D341Med (cell line): ENCODE measurements at regions not wholly inside any gene's neighbourhood (a gene's known extent, or its start where the extent isn't known, plus 50 kb on each side); places are given as distances from the start of the nearest gene placed in this dataset.
"Not testable (repeated sequence)": the region's sequence is repeated elsewhere in the genome, so short reads cannot be mapped to it uniquely, and the experiment has no call there.

Source experiments
- DNase-seq: peaks from one replicate; pipeline ENCODE4 v3.0.0; 2012; ENCODE audit warnings: low spot score

DNA sequence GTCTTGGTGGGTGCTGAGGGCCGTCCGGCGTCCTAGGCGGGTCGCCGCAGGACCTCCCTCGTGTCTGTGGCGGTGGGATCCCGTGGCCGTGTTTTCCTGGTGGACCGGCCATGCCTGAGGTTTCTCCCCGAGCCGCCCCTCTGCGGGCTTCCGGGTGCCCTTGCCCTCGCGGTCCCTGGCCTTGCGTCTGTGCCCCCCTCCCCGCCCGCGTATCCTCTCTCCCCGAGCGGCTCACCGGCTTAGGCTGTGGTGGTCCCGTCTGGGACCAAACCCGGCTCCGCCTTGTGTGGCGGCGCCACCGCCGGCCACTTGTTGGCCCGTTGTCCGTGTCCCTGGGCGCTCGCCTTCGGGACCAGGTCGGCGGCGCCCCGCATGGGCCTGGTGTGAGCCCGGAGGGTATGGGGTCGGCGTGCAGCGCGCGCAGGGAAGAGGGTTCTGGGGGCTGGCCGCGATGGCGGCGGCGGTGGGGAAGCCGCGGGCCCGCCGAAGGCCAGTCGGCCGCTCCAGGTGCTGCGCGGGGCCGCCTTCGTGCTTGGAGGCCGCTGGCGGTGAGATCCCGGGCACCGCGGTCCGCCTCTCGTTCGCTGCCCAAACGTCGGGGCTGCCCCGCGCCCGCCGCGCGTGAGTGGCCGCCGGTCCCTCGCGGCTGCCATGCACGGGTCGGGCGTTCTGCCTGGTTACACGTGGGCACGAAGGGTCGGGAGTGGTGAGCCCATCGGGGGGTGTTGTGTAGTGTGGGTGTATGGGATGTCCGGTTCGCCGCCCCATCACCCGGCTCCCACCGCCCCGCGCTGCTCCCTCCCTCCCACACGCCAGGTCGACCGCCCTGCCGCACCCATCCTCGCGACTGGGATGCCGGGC is 3899.1 kb upstream of the OR11H1 start:
- peak; percentile 33 for DNase-seq

DNA sequence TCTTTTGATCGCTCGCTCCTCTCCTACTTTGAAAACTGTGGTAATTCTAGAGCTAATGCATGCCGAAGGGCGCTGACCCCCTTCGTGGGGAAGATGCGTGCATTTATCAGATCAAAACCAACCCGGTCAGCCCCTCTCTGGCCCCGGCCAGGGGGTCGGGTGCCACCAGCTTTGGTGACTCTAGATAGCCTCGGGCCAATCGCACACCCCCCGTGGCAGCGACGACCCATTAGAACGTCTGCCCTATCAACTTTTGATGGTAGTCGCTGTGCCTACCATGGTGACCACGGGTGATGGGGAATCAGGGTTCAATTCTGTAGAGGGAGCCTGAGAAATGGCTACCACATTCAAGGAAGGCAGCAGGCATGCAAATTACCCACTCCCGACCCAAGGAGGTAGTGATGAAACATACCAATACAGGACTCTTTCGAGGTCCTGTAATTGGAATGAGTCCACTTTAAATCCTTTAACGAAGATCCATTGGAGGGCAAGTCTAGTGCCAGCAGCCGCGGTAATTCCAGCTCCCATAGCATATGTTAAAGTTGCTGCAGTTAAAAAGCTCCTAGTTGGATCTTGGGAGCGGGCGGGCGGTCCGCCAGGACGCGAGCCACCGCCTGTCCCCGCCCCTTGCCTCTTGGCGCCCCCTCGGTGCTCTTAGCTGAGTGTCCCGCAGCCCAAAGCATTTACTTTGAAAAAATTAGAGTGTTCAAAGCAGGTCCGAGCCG is 3898.2 kb upstream of the OR11H1 start:
- DNase-seq: peak; percentile 34

DNA sequence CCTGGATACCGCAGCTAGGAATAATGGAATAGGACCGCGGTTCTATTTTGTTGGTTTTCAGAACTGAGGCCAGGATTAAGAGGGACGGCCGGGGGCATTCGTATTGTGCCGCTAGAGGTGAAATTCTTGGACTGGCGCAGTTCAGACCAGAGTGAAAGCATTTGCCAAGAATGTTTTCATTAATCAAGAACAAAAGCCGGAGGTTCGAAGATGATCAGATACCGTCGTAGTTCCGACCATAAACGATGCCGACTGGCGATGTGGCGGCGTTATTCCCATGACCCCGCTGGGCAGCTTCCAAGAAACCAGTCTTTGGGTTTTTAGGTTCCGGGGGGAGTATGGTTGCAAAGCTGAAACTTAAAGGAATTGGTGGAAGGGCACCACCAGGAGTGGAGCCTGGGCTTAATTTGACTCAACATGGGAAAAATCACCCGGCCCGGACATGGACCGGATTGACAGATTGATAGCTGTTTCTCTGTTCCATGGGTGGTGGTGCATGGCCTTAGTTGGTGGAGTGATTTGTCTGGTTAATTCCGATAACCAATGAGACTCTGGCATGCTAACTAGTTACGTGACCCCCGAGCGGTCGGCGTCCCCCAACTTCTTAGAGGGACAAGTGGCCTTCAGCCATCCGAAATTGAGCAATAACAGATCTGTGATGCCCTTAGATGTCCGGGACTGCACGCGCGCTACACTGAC is 3897.5 kb upstream of the OR11H1 start:
- not testable (repeated sequence) for DNase-seq
